ENCODE measurements at regions not wholly inside any gene's neighbourhood (a gene's known extent, or its start where the extent isn't known, plus 50 kb on each side); places are given as distances from the start of the nearest gene placed in this dataset.

DNA sequence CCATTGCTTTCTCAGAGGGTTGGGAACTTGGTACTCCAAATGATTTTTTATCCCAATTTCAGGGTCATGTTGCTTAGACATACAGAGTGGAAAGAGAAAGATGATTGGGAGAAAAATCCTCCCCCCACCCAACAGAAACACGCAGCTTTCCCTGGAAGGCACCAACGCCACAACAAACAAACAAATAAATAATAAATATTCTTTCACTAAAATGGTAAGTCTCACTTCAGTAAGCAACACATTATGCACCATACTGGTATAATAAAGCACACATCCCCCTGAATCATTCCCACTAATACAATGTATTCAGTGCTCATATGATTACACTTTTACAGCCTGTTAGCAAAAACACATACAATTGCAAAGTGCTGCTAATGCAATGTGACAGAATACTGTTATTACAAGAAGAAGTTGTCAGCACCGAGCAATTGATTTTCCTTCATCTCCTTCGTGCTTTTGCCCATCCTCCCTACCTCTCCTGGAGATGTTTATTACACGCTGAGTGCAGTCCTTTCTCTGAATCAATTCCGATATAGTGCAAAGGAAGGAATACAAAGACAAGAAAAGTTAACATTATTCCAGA is 359.9 kb downstream of the TXNL1 start:
- no peak for DNase-seq (ENCODE audit: low read depth, low spot score)

DNA sequence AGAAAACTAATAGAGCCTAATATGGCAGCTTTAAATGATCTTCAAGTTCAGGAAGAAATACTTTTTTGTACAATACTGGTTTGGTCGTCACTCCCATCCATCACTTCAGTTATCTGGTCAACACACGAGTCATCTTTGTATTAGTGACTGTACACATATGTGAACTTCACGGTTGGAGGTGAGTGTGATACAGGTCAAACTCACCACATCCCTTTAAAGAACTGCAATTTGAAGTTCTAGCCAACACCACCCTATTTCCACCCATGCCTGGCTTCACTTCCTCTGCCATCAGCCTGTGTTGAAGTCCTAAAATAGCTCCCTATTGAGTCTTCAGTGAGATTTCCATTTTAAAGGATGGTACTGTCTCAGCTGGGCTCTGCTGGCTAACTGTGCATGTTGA is 361.9 kb downstream of the TXNL1 start:
- no peak for DNase-seq (ENCODE audit: low read depth, low spot score)

DNA sequence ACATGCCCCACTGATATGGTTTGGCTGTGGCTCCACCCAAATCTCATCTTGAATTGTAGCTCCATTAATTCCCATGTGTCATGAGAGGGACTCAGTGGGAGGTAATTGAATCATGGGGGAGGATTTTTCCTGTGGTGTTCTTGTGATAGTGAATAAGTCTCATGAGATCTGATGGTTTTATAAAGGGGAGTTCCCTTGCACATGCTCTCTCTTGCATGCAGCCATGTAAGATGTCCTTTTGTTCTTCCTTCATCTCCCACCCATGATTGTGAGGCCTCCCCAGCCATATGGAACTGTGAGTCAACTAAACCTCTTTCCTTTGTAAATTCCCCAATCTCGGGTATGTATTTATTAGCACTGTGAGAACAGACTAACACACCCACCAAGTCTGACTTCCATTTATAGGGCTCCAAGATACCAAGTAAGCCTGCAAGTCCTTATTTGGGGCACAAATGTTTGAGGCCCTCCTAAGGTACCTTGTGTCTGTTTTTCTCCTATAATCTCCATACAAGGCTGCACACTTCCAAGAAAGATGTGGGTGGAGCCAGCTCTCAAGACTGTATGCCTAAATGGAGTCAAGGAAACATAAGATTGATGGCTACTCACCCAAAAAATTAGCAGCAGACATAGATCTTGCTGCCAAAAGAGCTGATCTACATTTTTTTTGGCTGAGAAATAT is 364.7 kb downstream of the TXNL1 start:
- no peak for DNase-seq (ENCODE audit: low read depth, low spot score)

DNA sequence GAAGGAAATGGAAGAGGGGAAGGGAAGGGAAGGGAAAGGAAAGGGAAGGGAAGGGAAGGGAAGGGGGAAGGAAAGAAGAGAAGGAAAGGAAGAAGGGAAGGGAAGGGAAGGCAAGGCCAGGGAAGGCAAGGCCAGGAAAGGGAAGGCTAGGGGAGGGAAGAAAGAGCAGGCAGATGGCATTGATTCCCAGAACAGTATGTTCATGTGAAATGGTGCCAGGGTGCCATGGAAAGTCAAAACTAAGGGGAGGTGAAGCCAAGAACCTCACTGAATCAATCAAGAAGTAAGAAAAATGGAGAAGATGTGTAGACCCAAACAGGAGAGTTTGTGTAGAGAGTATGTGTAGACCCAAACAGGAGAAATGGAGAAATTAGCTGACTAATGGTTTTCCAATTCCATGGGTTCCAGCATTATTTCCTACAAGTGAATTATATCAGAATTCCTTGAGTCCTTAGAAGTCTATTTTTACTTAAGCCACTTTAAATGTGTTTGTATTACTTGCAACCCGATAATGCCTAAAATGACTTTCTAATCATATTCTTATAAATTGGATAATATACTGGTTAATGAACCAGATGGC is 367.6 kb downstream of the TXNL1 start:
- DNase-seq (ENCODE audit: low read depth, low spot score), result no peak

DNA sequence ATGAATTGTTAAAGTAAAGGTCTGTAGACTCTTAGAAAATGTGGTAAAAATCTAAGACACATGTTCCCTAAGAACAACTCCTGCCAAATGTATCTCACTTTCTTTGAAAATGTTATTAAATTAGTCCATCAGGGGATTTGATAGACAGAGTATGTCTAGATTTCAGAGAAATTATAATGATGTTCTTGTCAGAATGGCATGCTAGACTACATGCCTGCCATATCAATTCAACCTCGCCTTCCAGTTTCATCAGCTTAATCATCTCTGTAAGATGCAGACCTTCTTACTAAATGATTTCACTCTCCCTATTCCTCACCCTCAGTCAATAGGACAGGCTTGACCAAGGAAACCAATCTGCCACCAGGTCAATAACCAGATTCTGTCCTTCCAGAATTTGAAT is 368.4 kb downstream of the TXNL1 start:
- DNase-seq (ENCODE audit: low read depth, low spot score), result no peak

DNA sequence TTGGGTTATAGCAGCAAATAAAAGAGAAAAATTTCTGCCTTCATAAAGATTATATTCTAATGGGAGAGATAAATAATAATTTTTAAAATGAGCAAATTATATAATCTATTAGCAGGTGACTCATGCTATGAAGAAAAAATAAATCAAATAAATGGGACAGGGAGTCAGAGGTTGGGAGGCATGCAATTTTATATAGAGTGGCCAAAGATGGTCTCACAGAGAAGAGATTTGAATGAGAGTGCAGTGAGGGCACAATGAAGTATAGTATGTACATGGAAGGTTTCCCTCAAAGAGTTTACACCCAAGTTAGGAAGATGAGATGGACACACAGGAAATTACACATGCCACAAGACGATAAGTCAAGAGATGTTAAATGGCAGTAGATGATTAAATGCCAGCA is 369.4 kb downstream of the TXNL1 start:
- no peak for DNase-seq (ENCODE audit: low read depth, low spot score)

DNA sequence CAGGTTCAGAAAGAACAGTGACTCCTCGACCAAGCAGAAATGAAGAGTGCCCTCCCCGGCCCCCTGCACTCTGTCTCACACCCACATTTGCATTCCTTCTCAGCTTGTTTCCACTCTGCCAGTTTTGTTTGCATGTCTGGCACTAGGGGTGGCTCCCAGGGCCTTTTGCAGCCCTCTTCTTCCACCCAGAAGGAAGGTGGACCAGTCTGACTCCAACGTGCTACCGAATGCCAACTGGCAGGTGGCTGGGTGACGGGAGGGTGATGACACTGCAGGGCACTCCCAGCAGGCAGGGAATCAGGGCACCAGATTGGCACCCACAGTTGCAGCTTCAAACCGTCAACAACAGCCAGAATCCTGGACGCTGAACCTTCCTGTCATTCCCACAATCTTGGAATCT is 371.1 kb downstream of the TXNL1 start:
- DNase-seq (ENCODE audit: low read depth, low spot score), result no peak

DNA sequence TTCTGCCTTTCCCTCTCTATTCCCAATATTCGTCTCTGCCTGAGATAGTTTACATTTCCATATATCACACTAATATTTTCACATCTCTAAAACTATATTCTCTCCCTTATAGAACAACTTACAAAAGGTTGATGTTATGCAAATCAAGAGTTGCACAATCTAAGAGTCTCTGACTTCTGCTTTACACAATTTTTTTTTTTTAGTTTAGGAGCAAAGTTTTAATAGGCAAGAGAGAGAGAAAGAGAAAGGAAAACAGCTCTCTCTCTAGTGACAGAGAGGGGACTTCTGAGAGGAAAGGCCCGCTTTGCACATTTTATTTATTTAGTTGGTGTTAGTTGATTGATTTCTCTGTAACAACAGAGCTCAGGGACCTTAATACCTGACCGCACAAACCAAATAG is 380.2 kb downstream of the TXNL1 start:
- no peak for DNase-seq (ENCODE audit: low read depth, low spot score)

DNA sequence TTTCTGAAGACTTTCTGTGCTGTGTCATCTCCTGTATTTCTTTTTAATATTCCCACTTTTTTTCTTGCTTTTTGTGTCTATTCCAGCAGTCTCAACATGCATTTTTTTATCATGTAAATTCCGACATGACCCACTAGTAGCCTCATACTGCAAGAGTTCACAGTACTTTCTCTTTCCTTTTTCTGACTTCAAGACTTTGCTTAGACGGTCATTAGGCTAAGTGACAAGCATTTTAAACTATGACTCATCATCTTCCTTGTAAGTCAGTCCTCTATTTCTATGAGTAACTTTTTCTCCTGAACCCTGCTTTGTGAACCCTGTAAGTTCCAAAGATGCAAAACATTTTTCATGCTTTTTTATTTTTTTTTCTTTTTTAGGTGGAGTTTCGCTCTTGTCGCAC is 381.2 kb downstream of the TXNL1 start:
- DNase-seq (ENCODE audit: low read depth, low spot score), result no peak

DNA sequence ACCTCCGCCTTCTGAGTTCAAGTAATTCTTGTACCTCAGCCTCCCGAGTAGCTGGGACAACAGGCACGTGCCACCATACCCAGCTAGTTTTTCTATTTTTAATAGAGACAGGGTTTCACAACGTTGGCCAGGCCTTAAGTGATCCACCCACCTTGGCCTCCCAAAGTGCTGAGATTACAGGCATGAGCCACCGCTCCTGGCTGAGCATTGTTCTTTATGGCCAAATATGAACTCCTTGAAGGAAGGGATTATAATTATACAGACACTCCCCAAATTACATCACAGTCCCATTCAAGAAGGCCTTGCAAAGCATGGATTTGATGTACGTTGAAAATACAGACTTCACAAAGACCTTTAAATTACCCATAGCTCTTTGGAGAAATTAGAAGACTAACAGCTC is 381.7 kb downstream of the TXNL1 start:
- no peak for DNase-seq (ENCODE audit: low read depth, low spot score)

DNA sequence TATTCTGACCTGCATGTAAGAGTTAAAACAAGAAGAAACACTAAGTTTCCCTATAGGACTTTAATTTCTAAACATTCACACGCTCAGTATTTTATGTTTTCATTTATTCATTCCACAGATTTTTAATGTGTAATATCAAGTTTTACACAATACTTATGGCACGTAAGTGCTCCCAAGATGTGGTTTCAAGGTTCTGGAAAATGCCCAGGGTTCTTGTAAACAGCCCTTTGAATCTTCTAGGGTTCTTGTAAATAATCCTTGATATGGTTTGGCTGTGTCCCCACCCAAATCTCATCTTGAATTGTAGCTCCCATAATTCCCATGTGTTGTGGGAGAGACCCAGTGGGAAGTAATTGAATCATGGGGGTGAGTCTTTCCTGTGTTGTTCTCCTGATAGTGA is 383.0 kb downstream of the TXNL1 start:
- DNase-seq (ENCODE audit: low read depth, low spot score), result no peak

DNA sequence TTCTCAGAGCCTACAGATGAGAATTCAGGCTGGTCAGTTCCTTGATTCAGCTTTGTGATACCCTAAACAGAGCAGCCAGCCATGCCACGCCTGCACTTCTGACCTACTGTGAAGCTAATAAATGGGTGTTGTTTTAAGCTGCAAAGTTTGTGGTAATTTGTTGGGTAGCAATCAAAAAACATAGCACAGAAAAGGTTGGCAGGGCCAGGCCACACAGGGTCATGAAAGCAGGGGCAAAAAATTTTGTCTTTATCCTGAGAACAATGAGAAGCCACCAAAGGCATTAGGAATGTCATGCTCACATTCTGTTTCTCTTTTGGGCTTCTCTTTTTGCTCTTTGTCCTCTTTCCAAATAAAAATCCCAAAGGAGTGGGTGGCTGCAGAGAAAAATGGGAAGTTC is 385.9 kb downstream of the TXNL1 start:
- DNase-seq (ENCODE audit: low read depth, low spot score), result no peak

DNA sequence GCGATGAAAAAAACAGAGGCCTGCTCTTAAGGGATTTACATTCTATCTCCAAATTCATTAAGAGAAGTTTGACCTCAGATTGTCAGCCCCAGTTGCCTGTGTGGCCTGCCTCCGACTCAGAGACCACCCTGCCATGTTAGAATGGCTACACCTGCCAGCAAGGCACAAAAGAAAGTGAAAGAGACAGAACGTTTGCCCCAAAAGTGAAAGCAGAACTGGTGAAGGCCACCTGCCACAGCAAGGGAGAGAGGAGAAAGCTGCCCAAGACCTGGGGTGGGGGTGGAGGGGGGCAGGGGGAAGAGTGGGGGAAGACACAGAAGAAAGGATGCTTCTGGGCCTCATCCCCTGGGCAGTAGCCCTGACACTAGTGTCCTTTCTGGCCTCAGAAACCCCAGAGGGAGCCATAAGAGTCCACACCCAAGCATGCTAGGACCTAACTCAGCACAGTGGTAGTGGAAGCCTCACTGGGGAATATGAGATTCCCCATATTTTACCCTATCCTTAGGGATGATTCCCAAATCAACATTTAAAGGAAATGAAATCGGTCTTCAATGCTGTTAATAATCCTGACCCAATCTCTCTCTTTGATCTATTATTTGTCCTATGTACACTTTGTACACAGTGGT is 389.7 kb downstream of the TXNL1 start:
- DNase-seq (ENCODE audit: low read depth, low spot score), result no peak

DNA sequence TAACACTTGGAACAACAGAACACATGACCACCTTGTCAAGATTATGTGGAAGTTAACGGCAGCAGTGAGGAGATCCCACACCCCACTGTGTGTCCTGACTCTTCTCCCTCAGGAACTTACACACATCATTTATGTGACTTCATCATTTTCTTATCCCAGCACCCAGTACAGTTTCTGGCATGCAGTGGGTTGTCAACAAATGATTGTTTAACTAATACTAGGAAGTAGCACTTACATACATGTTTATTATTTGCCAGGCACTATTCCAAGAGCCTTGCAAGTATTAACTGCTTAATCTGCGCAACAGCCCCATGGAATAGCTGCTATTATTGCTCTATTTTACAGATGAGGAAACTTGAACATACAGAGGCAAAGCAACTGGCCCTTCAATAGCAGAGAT is 391.5 kb downstream of the TXNL1 start:
- no peak for DNase-seq (ENCODE audit: low read depth, low spot score)

DNA sequence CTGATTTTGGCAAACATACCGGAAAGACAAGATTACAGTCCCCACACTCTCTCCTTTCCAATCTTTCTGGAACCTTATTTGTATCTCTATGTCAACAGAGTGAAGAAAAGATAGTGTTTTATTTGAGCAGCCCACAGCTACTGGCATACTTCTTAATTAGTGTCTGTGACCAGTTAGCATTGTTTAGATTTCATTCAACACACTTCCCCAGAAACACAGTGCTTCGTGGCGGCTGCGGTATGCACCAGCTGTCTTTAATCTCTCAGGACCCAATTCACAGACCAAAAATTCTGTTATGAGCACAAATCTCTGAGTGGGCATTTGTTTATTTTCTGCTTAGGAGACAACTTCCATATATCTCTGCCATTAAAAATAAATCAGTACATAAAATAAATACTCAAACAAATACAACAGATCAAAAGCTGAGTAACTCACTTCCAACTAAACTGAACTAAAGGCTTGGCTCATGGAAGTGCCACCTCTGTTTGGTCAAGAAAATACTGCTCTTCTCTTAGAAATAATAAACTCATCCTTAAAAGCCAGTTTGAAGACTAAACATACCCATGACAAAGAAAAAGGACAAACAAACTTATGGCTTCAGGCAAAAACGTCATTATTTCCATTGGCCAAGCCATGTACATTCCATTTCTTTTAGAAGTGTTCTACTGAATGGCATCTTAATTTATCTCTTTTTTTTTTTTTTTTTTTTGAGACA is 392.4 kb downstream of the TXNL1 start:
- no peak for DNase-seq (ENCODE audit: low read depth, low spot score)

DNA sequence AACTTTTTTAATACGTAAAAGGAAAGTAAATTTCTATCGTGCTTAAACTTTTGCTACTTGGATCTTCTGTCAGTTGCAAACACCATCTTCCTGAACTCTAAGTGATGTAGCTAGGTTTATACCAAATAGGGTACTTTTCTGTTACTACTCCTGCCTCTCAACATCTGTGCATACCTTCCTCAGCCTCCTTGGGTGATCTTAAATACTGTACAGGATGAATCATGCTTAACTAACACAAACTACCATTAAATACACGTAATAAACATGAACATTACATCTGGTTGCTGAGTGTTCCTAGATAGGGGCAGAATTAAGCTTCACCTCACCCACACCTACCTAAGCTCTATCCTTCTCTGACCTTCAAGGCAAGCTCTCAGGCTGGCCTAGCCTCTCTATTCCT is 398.0 kb downstream of the TXNL1 start:
- no peak for DNase-seq (ENCODE audit: low read depth, low spot score)

DNA sequence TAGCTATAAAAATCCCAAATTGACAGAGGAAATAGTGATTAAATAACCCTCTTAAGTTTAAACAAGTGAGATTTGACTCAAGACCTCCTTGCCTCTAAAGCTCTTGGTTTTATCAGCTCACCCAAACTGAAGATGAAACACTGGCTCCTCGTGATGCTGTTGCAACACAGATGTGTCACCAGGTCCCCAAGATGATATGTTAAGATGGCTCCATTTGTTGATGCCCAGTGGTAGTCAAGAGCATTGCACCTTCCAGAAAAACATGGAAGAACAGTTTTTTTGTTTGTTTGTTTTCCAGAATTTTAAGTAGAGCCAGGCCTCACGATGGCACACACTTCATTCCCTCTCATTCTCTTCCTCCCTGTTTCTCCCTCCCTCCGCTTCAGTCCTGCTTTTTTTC is 399.8 kb downstream of the TXNL1 start:
- DNase-seq (ENCODE audit: low read depth, low spot score), result no peak

DNA sequence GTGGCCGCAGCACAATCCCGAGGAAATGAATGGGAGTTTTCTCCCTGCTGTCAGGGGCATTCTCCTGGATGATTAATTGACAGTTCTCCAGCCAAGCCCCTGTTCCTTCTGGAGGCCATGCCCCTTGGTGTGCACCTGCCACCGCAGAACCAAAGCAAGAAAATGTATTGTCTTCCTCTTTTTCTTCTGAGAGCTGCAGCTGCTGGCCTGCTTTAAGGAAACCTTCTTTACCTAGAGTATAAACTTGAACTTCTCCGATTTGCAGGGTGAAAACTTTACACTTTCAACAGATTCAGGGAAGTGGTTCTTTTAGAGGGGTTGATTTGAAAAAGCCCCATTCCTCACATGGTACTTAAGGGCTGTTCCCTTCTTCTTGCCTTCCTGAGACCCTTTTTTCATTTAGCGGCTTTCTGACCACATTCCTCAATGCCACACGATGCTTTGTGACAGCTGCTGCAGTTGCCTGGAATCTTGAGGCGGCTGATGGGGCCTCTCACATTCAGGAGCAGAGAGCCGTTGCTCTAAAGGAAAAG is 402.8 kb downstream of the TXNL1 start:
- peak; percentile 37 for DNase-seq (ENCODE audit: low read depth, low spot score)

DNA sequence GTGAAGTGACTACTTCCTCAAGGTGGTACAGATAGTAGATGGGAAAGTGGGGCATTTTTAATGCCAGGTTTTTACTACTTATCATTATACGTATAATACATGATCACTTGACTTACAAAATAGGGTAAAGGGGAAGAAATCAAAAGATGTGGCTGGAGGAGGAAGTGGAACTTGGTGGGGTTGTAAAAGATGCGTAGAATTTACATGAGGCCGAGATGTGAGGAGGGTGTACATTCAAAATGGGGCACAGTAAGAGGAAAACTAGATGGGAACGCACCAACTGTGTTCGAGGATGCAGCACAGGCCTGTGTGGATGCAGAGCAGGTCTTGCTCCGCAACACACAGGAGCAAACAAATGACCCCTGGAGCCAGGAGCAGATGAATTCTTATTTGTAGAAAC is 403.3 kb downstream of the TXNL1 start:
- DNase-seq (ENCODE audit: low read depth, low spot score), result no peak

DNA sequence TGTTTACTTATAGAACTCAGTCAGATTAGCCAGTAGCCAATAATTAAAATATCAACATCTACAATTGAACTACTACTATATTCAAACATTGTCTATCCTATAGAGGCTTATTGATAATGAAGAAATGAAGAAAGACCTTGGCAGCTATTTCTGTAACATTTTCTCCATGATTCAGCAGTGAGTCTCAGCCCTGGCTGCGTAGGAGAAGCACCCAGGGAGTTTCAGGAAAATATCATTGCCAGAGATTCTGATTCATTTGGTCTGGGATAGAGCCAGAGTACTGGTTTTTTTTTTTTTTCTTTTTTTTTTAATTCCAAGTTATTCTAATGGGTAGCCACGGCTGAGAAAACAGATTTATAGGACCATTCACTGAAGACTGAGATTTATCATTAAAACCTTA is 404.8 kb downstream of the TXNL1 start:
- DNase-seq (ENCODE audit: low read depth, low spot score), result no peak

DNA sequence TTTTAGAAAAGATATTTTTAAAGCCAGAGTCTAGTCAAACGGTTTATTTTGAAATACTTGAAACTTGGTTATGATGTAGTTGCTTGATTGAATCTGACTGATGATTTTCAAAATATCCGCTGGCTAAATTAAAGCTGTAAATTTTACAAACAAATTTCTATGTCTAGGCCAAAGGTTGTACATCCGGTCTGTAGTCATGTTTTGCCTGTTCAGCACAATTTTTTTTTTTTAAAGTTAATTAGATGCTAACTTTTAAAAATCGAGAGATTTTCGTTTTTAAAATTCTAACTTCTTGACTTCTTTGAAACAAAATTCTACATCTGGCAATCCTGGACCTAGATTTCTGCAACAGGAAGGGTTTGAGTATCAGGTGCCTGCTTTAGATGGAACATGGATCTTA is 412.4 kb downstream of the TXNL1 start:
- no peak for DNase-seq (ENCODE audit: low read depth, low spot score)

Data from ELF-1 (cell line).